ENCODE measurements at regions not wholly inside any gene's neighbourhood (a gene's known extent, or its start where the extent isn't known, plus 50 kb on each side); places are given as distances from the start of the nearest gene placed in this dataset.
"Not testable (repeated sequence)": the region's sequence is repeated elsewhere in the genome, so short reads cannot be mapped to it uniquely, and the experiment has no call there.

DNA sequence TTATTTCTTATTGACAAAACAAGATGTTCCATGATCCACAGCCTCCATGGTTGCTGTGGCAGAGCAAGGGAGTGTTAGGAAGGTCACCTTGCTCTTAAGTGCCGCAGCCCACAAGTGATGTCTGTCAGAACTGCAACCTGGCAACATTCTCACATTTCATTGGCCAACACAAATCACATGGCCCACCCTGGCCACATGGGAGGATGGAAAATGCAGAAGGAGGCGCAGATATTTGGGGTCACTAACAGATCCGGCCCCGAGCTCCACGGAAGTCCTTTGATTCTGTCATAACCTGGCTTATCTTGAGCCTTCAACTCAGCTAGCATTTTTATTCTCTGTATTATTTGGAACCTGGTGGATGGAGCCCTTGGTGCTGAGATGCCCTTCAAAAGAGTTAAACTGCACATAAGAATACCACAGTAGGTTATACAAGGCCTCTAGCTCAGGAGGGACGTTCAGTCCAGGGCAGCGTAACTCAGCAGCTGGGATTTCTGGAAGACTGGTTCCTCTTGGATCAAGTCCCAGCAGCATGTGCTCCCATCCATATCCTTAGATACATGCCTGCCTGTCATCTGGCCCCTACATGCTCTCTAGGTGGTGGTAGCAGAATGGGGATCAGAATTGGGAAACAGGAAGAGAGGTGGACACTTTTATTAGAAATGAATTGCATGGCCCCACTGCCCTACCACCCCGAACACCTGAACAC, 508.1 kb downstream of the HAPSTR1 start:
- no peak for DNase-seq

DNA sequence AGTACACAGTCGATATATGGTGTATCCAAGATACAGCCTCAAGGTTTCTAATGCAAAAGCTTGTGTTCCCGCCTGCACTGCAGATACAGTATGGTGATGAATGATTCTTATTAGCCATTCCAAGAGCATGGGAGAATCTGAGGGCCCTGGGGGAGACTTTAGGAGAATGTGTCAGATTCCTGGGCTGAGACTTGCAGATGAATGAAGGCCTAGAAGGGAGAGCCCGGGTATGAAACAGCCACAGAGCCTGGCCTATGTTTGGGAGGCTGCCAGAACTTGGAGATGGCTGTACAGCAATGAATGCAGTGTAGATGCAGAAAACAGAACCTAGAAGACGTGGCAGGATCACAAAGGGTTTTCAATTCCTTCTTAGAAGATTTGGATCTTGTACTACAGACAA, 510.7 kb downstream of the HAPSTR1 start:
- no peak for DNase-seq

DNA sequence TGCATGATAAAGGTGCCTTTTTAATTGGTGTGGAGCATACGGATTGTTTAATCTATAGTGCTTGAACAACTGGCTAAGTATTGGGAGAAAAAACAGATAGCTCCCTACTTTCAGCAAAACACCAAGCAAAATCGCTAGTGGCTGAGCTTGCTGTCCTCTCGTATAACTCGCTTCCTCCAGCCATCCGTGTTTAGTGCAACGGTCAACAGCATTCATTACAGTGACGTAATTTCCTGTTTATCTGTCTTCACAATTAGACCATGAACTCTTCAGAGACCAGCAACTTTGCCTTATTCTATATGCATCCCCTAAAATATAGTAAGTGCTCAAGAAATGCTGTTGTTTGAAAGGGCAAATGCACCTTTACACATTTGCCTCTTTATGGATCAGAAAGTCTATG, 511.9 kb downstream of the HAPSTR1 start:
- no peak for DNase-seq

DNA sequence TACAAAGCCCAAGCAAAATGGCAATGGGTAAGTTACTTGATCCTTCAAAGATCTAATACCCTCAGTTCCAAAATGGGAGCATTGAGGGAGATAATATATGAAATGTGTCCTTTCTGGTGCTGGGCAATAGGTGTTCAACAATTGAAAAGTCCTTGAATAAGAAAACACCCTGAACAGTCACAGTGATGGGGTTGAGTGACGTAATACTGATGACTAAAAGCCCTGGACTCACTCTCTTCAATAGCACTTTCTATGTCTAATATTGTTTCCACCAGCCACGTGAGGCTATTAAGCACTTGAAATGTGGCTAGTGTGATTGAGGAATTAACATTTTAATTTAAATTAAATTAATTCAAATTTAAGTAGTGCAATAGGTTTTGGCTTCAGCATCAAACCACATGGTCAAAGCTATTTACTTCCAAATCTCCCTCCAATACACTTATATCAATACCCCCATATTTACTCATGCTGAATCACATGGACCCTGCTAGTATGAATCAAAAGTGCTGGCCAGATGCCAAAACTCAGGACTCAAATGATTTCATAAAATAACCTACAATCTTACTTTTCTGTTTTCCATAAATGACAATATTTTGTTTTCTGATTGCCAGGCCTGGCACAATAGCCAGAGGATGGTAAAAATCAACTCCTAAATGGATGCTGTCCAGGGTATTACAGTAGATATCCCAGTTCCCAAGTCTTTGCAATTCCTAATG, 516.2 kb downstream of the HAPSTR1 start:
- DNase-seq, result no peak

DNA sequence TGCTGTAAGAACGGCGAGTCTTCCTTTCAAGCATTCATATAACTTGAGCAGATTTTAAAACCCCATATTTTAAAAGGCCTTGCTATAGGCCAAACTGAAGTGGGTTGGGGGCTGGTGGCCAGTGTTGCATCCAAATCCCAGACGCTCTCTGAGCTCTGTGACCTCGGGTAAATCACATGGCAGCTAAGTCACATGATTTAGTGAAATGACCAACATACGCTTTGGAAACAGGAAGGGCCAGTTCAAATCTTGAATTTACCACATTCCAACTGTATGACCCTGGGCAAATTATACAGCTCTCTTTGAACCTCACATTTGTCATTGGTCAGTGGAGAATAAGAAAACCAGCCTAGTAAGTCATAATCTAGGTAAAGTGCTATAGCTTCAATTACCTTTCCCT, 519.3 kb downstream of the HAPSTR1 start:
- DNase-seq, result no peak

DNA sequence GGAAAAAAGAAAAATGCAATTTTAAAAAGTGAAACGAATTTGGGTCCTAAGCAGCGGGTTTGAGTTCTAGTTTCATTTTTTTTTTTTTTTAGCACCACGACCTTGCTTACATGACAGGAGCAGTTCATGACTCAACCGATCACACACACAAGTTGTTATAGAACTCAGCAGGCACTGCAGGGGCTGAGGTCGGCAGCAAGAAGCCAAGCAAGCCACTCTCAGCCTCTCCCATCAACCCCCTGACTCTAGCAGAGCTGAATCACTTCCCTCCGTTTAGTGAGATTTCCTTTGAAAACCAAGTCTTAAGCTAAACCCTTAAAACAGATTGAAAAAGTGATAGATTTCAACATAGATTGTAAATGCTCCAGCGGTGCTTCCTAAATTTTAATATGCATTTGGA, 520.8 kb downstream of the HAPSTR1 start:
- no peak for DNase-seq

DNA sequence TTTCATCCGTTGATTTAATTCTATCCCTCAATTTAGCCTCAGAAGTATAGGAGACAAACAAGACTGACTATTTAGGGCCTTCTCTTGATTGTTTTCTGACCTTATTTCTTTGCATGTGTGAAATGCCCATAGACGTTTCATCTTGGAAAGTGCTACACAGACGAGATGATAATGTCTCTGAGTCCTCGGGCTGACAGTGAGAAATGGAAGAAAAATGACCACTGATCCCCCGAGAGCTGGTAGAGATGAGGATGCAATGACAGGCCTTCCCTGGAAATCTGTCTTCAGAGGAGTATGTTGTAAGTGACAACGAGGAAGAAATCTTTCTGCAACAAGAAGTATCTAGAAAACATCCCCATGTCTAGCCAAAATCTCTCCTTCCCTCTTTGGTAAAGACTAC, 522.9 kb downstream of the HAPSTR1 start:
- no peak for DNase-seq

DNA sequence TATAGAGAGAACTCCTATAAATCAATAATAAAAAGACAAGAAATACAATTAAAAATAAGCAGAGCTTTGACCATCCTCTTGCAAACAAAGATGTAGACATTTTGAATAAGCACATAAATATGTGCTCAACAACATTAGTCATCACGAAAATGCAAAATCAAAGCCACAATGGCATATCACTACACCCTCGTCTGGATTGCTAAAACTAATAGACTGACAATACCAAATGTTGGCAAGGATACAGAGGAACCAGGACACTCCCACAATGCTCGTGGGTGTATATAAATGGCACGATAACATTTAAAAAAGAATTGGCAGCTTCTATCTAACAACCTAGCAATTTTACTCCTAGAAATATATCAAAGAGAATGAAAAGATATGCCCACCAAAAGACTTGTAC, 530.8 kb downstream of the HAPSTR1 start:
- no peak for DNase-seq

DNA sequence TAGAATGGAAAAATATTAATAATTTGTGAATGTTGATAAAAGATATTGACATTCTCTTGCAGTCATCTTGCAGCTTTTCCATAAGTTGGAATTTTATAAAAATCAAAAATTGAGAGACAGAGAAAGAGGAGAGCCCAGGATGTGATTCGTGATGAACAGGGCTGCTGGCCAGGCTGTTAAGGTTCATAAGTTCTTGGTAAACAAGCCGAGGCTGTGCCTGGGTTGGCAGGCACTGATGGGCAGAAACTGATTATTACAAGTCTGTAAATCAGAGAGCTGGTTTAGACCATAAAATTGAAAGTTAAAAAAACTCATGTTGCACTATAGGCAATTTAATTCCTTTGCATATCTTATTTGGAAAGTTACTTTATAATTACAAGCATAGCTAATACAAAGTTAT, 533.7 kb downstream of the HAPSTR1 start:
- no peak for DNase-seq

DNA sequence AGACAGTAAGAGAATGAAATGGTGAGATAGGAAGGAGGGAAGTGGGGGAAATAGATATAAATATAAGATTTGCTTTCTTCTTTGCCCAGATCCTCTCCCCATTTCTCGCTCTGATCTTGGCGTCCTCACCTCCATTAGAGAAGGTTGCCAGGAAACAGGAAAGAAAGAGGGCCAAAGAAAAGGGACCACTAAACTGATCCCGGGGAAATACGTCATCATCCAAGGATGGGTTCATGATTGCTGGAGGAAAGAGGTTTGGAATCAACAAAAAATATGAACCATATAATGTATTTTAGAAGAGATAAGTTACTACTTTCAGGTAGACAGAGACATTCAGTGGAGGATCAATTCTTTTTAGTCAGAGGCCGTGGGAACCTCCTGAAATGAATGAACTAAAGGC, 536.0 kb downstream of the HAPSTR1 start:
- no peak for DNase-seq

DNA sequence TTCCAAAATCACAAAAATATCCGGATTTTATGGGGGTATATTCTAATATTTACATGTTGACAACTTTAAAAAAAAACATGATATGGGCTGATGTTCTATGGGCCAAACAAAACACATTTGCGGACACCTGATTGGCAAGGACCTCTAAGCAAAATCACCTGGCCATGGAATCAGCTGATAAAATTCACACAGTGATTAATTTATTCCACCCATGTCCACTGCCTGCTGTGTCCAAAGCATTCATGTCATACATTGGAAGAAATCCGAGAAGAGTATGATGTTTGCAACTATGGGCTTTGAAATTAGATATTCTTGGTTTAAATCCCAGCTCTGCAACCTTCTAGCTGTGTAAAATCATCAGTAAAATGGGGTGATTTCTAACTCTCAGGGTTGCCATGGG, 538.7 kb downstream of the HAPSTR1 start:
- DNase-seq, result no peak

DNA sequence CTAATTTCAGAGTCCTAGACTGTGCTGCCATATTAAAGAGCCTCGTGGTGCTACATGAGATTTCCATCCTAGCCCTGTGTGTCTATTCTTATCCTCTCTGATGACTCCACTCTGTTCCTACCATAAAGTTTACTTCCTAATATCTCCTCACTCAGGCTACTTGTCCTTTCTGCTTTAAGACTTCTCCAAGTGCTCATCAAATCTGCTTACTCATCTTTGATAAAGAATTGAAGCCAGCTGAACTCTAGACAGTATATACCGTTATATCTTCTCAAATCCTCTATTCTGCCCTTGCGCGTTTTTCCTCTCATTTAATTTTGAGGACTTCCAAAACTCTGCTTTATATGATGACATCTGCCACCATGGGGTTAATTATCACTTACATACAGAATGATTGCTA, 539.5 kb downstream of the HAPSTR1 start:
- no peak for DNase-seq

DNA sequence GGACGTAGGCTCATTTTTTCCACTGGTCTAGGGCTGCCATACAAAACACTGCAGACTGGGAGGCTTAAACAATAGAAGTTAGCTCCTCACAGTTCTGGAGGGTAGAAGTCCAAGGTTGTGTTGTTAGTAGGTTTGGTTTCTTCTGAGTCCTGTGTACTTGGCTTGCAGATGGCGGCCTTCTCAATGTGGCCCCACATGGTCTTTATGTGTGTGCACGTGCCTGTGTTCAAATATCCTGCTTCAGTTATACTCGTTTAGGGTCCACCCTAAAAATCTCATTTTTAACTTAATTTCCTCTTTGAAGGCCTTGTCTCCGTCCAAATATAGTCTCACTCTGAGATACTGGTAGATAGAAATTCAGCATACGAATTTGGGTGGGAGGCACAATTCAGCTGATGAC, 542.4 kb downstream of the HAPSTR1 start:
- DNase-seq, result no peak

DNA sequence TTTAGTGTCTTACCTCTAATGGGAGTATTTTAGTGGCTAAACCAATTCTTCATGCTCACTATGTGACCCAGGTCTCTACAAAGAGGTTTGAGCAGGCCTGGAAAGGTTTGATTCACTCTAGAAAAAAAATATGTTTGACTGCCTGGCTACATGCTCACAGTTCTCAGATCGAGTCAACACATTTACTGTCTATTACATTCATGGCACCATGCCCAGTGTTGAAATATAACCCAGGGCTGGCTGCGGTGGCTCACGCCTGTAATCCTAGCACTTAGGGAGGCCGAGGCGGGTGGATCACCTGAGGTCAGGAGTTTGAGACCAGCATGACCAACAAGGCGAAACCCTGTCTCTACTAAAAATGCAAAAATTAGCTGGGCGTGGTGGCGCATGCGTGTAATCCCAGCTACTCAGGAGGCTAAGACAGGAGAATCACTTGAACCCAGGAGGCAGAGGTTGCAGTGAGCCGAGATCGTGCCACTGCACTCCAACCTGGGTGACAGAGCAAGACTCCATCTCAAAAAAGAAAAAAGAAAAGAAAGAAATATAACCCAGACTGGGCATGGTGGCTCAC, 543.8 kb downstream of the HAPSTR1 start:
- DNase-seq, result not testable (repeated sequence)

DNA sequence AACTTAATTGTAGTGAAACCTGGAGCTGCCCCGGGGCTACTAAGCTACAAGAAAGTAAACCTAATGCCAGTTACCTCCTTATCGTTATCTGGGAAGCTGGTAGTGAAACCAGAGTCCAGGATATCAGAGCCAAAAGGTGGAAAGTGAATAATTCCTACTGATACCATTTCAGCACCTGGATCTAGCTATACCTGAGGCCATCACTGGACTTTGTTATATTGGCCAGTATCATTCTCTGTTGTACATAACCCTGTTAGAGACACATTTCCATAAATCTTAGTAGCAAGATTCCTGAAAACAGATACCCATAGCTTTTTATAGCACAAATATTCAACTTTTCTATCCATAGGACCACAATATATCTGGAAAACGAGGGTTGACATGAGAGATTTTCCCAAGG, 538.0 kb downstream of the GRIN2A start:
- DNase-seq, result no peak

DNA sequence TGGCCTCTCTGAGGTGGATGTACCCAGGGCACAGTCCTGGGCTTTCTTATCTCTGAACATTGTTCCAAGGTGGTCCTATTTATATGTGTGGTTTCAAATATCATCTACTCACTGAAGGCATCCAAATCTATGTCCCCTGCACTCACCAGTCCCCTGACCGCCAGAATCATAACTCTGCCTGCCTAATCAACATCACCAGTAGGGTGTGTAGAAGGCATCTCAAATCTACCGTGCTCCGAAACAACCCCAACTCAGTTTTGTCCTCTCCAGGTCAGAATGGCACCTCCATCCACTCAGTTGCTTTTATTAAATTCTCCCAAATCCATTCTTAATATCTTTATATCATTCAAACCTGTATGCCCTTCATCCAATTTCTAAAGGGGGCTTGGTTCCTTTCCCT, 536.3 kb downstream of the GRIN2A start:
- DNase-seq, result no peak

DNA sequence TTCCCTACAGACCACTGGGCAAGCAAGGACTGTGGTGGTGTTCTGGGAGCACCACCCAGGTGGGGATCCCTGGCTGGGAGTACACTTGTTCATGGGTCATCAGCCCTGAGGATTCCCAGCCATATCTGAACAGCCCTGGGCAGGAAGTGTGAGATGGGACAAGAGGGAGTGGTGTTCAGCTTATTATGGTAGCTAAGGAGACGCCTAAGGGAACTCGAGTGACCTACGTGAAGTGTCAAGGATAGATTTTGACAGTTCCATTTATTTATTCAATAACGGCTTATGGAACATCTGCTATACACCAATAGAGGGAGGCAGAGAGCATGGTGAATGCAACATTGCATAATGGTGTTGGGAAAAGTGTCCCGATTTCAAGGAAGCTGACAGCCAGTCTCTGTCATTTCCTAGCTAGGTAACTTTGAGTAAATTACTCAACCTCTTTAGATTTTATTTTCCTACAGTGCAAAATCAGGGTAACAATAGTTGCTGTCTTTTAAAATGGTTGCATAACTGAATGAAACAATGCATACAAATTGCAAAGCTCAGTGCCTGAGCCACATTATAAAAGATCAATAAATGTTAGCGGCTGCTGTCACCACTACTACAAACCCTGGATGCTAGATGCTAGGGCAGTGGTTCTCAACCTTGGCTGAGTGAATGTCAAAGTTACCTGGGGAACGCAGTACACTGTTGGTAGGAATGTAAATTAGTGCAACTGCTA, 534.1 kb downstream of the GRIN2A start:
- no peak for DNase-seq

DNA sequence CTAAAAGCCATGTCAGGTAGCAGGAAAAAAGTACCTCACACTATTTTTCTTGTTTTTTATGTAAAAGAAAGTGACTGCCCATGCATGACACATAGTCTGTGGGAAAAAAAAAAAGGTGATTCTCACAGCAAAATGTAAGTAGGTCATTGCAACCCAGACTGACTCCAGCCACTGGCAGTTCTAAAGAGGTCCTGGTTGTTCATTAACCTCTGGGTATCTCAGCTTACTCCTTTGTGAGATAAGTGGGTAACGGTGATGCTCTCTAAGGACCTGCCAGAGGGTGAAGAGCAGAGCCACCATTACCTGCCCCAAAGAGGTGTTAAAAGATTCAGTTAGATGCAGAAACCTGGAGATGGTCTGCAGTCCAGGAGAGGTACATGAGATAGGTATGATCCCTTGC, 531.9 kb downstream of the GRIN2A start:
- no peak for DNase-seq

DNA sequence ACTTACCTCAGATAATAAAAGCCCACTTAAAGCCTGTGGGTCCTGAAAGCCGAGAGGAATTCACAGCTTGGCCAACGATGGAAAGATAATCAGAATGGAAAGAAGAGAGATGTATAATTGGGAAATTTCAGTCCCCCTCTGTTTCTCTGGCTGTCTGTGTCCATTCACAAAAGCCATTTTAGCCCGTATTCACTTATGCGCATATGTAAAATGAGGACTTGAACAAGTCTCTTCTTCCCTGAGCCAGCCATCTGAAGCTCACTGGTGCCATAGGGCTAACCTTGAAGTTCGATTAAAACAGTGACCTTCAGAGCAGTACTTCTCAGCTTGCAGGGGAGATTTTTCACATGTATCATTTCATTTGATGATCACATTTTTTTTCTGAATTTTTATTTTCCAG, 527.2 kb downstream of the GRIN2A start:
- no peak for DNase-seq

DNA sequence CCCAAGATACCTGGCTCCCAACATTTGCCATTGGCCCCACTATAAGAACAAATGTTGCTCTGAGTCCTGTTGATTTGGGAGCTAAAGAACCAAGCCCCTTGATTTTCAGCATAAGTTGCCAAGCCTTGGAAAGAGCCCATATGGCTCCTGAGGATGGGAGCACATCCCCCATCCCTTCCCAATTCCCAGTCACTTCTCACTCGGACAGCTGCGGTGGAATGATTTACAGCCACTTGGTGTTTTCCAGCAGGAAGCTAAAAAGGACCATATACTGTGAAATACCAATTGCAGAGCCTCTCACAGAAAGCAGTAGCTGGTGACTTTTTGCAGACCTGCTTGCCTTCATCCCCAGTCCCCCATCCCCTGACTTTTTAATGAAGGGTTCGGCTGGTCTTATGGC, 524.6 kb downstream of the GRIN2A start:
- no peak for DNase-seq

DNA sequence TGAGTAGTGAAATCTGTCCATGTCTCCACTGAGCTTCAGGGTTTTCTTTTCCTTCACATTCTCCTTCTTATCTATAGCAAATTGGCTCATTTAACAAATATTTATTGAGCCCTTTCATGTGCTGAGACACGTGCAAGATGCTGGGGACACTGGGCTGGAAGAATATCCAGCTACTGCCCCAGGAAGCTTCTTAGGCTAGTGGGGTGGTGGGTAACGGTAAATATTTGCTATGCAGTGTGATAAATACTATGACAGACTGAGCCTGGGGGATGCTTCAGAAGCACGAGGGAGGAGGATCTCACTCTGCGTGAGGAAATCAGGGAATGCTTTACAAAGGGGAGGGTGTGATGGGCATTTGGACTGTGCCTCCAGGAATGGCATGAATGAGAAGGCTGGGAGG, 524.1 kb downstream of the GRIN2A start:
- no peak for DNase-seq

DNA sequence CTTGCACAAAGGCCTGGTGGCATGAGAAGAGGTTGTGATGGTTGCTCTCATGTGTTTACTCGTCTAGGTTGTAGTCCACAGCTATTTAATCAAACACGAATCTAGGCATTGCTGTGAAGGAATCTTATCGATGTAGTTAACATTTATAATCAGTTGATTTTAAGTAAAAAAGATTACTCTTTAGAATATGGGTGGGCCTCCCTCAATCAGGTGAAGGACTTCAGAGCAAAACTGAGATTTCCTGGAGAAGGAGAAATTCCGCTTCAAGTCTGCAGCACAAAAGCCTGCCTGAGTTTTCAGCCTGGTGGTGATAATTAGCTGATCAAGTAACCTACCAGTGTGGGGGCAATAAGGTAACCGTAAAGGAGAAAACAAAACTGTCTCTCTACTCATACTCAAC, 523.6 kb downstream of the GRIN2A start:
- no peak for DNase-seq

DNA sequence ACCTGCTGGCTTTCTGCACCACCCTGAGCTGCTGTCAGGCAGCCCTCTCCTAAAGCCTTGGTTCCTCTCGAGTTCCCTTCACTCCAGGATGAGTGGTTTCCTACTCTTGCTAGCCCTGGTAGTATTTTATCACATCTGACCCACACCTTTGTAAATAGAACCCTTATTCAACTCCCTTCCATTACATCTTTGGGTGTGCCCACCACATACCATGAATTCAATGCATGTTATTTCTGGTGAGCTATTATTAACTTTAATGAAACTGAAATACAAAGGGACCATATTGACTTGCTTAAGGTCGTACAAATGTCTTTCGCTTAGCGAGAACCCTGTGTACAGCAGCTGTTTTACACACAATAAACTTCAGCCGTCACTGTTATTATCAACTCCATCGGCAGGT, 521.3 kb downstream of the GRIN2A start:
- no peak for DNase-seq

Data from KG1 (cell line).